ENCODE measurements at regions not wholly inside any gene's neighbourhood (a gene's known extent, or its start where the extent isn't known, plus 50 kb on each side); places are given as distances from the start of the nearest gene placed in this dataset.

GRCh38 chr10:118412932-118413331, 70.8 kb upstream of the FAM204A start:
- DNase-seq (no peak), ATAC-seq (no peak)
- H3K4me1 ChIP-seq: no peaks in the 10 kb centered on the region
- no peaks in the 10 kb centered on the region for H3K9me3 ChIP-seq
- no peak overlapping the region for H3K4me3 ChIP-seq
- no peak for TF ChIP-seq CTCF (IDR thresholded peaks at IDR 0.05)
- intact Hi-C loops (cut with DNase I): no loop called here
- 65 to 72% (median 67%) methylated on average over 8 of the region's 8 CpGs for WGBS, 3 donors
- peaks cover 2 to 5% (median 3%) of the 10 kb centered on the region in 3 donors for H3K27me3 ChIP-seq (ENCODE audit: insufficient read depth in 3 of 3, low read length in 2 of 3)
- no peaks in the 10 kb centered on the region for H3K36me3 ChIP-seq (ENCODE audit: insufficient read depth in 1 of 2, low read depth in 1 of 2)
- H3K27ac ChIP-seq: no peak overlapping the region

DNA sequence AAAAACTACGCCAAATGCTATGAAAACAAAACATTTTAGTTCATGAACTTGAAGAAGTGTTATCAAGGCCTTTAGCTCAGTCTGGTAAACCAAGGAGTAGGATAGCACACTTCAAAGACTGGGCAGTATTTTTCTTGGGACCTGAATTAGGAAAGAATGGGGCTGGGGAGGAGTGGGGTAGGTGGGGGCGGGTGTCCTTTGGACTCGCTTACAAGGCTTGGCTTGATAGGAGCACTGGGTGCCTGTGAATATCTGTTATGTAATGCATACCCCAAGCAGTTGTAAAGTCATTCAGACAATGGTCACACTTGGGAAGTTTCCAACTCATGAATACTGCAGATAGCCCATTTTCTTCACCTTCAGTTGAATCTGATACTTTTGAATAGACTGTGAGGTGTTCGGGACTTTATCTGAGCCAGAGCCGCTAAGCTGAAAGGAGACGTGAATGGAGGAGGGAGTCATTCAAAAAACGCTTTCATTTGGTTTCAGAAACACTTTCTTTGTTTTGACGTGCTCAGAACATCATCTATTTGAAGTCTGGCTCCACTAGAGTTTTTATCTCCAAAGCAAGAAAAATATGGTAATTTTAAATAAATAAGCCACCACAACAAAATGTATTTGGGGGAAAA, 70.1 kb upstream of the FAM204A start:
- no peaks in the 10 kb centered on the region for H3K4me1 ChIP-seq
- H3K9me3 ChIP-seq: no peaks in the 10 kb centered on the region
- WGBS, 3 donors: 81 to 87% (median 83%) methylated on average over 8 of the region's 8 CpGs
- H3K36me3 ChIP-seq (ENCODE audit: insufficient read depth in 1 of 2, low read depth in 1 of 2): no peaks in the 10 kb centered on the region
- H3K4me3 ChIP-seq: no peak overlapping the region
- intact Hi-C loops (cut with DNase I): no loop called here
- ATAC-seq: no peak
- H3K27me3 ChIP-seq (ENCODE audit: insufficient read depth in 3 of 3, low read length in 2 of 3): peaks cover 2 to 3% (median 3%) of the 10 kb centered on the region in 3 donors
- TF ChIP-seq CTCF (IDR thresholded peaks at IDR 0.05): no peak
- no peak for DNase-seq
- H3K27ac ChIP-seq: no peak overlapping the region

DNA sequence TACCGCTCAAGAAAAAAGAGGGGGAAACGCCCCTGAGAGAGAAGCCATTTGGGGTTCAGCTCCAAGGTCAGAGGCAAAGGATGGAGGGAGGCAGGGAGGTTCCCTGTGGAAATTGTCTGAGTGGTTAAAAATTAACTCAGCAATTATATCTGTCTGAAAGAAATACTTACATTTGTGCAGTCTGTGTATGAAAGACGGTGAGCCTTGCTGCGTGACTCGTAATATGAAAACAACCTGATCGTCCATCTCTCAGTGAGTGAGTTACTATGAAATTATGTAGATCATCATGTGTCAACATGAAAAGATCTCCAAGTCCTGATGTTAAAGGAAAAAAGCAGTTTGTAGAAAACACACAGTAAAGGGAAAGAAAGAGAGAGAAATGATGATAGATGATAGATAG, 67.2 kb upstream of the FAM204A start:
- no peaks in the 10 kb centered on the region for H3K4me1 ChIP-seq
- DNase-seq (no peak), ATAC-seq (no peak)
- no peak for TF ChIP-seq CTCF (IDR thresholded peaks at IDR 0.05)
- H3K27me3 ChIP-seq (ENCODE audit: insufficient read depth in 3 of 3, low read length in 2 of 3): peaks cover 0 to 3% (median 0%) of the 10 kb centered on the region in 3 donors
- no peak overlapping the region for H3K4me3 ChIP-seq
- H3K27ac ChIP-seq: no peak overlapping the region
- WGBS, 3 donors: 70 to 72% (median 71%) methylated on average over 6 of the region's 6 CpGs
- intact Hi-C loops (cut with DNase I): loop anchor here in 1 of 2 donors (1.0 kb wide), 1 partner anchor 30 kb away; no protein-coding TSS in a partner anchor
- no peaks in the 10 kb centered on the region for H3K9me3 ChIP-seq
- H3K36me3 ChIP-seq (ENCODE audit: insufficient read depth in 1 of 2, low read depth in 1 of 2): no peaks in the 10 kb centered on the region

DNA sequence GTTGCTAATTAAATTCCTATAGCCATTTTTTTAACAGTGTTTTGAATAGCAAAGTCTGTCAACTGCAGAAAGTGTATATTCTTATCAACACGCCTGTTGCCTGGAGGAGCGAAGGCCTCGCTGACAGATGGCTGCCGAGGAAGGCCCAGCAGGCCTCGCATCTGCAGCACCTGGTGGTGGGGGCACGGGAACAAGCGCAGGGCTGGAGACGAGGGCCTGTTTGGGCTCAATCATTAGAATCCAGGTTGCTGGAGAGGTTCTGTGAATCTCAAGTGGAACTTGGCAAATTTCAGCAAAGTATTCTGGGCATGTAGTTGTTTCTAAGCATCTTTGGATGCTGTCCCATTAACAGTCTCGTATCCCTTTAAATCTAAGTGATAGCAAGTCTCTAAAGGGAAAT, 66.1 kb upstream of the FAM204A start:
- no peaks in the 10 kb centered on the region for H3K4me1 ChIP-seq
- DNase-seq: no peak
- H3K36me3 ChIP-seq (ENCODE audit: insufficient read depth in 1 of 2, low read depth in 1 of 2): no peaks in the 10 kb centered on the region
- no peak for TF ChIP-seq CTCF (IDR thresholded peaks at IDR 0.05)
- no peaks in the 10 kb centered on the region for H3K9me3 ChIP-seq
- WGBS, 3 donors: 71 to 83% (median 81%) methylated on average over 9 of the region's 9 CpGs
- H3K27ac ChIP-seq: no peak overlapping the region
- no peak overlapping the region for H3K4me3 ChIP-seq
- peaks cover 0 to 3% (median 0%) of the 10 kb centered on the region in 3 donors for H3K27me3 ChIP-seq (ENCODE audit: insufficient read depth in 3 of 3, low read length in 2 of 3)
- intact Hi-C loops (cut with DNase I): no loop called here
- ATAC-seq: no peak

GRCh38 chr10:118407777-118408176, 65.7 kb upstream of the FAM204A start:
- DNase-seq: no peak
- Histone ChIP-seq H3K4me1 (no peaks in the 10 kb centered on the region), H3K36me3 (ENCODE audit: insufficient read depth in 1 of 2, low read depth in 1 of 2) (no peaks in the 10 kb centered on the region), H3K27ac (no peak overlapping the region), H3K27me3 (ENCODE audit: insufficient read depth in 3 of 3, low read length in 2 of 3) (peaks cover 0 to 4% (median 3%) of the 10 kb centered on the region in 3 donors), H3K9me3 (no peaks in the 10 kb centered on the region), H3K4me3 (no peak overlapping the region)
- no peak for ATAC-seq
- TF ChIP-seq CTCF (IDR thresholded peaks at IDR 0.05): no peak
- 63 to 66% (median 64%) methylated on average over 5 of the region's 5 CpGs for WGBS, 3 donors
- intact Hi-C loops (cut with DNase I): no loop called here

All from psoas muscle (tissue), 7 donors.